ENCODE measurements at regions not wholly inside any gene's neighbourhood (a gene's known extent, or its start where the extent isn't known, plus 50 kb on each side); places are given as distances from the start of the nearest gene placed in this dataset.

- TF ChIP-seq CTCF (conservative IDR thresholded peaks at IDR 0.05; ENCODE audit: low read depth, low read length) (no peak), POLR2A (IDR thresholded peaks at IDR 0.05; ENCODE audit: low read depth, low read length) (no peak), BHLHE40 (IDR thresholded peaks at IDR 0.05; ENCODE audit: low read depth, low read length) (no peak), FOS (IDR thresholded peaks at IDR 0.05; ENCODE audit: low read depth, low read length) (no peak)
These were observed 100.1 kb upstream of the APCDD1 start for GRCh38 chr18:10354241-10354811.

Measured in IMR-90 (cell line).